OCI-LY7 (cell line): ENCODE measurements at regions not wholly inside any gene's neighbourhood (a gene's known extent, or its start where the extent isn't known, plus 50 kb on each side); places are given as distances from the start of the nearest gene placed in this dataset.
A peak's percentile ranks its signal among the peaks of the same experiment; 100 is the strongest.
"Not testable (repeated sequence)": the region's sequence is repeated elsewhere in the genome, so short reads cannot be mapped to it uniquely, and the experiment has no call there.

Source experiments
- BruUV-seq: library from RNA; stranded (reverse); fragments of 400-500 nt; replicated peaks from 2 replicates; lab custom pipeline; 2021; lab: Mats Ljungman, UMichigan
- CTCF ChIA-PET: fragments of 300-600 bp; sonication (Branson Sonifier 250); formaldehyde crosslinking; loops from one replicate; lab custom pipeline; 2022; ENCODE audit warnings: antibody characterized with exemption; ENCODE audit not compliant: unreplicated experiment; lab: Charles Lee
- POLR2A ChIA-PET: fragments of 300-600 bp; sonication (Branson Sonifier 250); formaldehyde crosslinking; loops from one replicate; lab custom pipeline; 2022; ENCODE audit warnings: antibody characterized with exemption; lab: Charles Lee
- DNase-seq: peaks from one replicate; pipeline ENCODE4 v3.0.0-alpha.2; 2015; ENCODE audit warnings: low spot score
- H2AFZ ChIP-seq: fragments of 200-600 bp; sonication (generic), shearing (Covaris generic); 2 replicates; pipeline ENCODE4 v1.6.1; 2014; ENCODE audit warnings: mild to moderate bottlenecking, antibody characterized with exemption, low read length, moderate library complexity
- H3K27ac ChIP-seq: fragments of 200-600 bp; sonication (generic); 2 replicates; pipeline ENCODE4 v1.5.1; 2014; ENCODE audit warnings: mixed run types, low read depth, mild to moderate bottlenecking, moderate library complexity, low read length, inconsistent platforms; ENCODE audit not compliant: poor library complexity, severe bottlenecking
- H3K36me3 ChIP-seq: fragments of 200-600 bp; sonication (generic); 2 replicates; pipeline ENCODE4 v1.6.1; 2014; ENCODE audit warnings: mild to moderate bottlenecking, antibody characterized with exemption, low read length, moderate library complexity, mixed read lengths; ENCODE audit not compliant: insufficient read depth
- H3K4me1 ChIP-seq: fragments of 200-600 bp; sonication (generic); 2 replicates; pipeline ENCODE4 v1.5.1; 2014; ENCODE audit warnings: mild to moderate bottlenecking, low read length; ENCODE audit not compliant: insufficient read depth, poor library complexity, severe bottlenecking
- H3K4me2 ChIP-seq: fragments of 200-600 bp; sonication (generic); 2 replicates; pipeline ENCODE4 v1.6.1; 2014; ENCODE audit warnings: mild to moderate bottlenecking, low read length
- H3K4me3 ChIP-seq: fragments of 200-600 bp; sonication (generic); 2 replicates; pipeline ENCODE4 v1.5.1; 2014; ENCODE audit warnings: mild to moderate bottlenecking, low read depth, low read length; ENCODE audit not compliant: poor library complexity, severe bottlenecking
- H3K79me2 ChIP-seq: fragments of 200-600 bp; sonication (generic); 2 replicates; pipeline ENCODE4 v1.6.1; 2016; ENCODE audit warnings: low read depth, mild to moderate bottlenecking, low read length, moderate library complexity, mixed read lengths; ENCODE audit not compliant: insufficient read depth
- H3K9me2 ChIP-seq: fragments of 200-600 bp; sonication (generic); 2 replicates; pipeline ENCODE4 v1.6.1; 2016; ENCODE audit warnings: mild to moderate bottlenecking, low read length, mixed read lengths; ENCODE audit not compliant: insufficient read depth
- H3K9me3 ChIP-seq: fragments of 200-600 bp; sonication (generic); 2 replicates; pipeline ENCODE4 v1.6.1; 2014; ENCODE audit warnings: mild to moderate bottlenecking, mixed run types, low read length, mixed read lengths
- H4K20me1 ChIP-seq: fragments of 200-600 bp; sonication (generic); 2 replicates; pipeline ENCODE4 v1.6.1; 2014; ENCODE audit warnings: mild to moderate bottlenecking, antibody characterized with exemption, low read length, moderate library complexity, mixed read lengths; ENCODE audit not compliant: insufficient read depth
- CTCF ChIP-seq: fragments of 200-600 bp; sonication (generic); conservative IDR thresholded peaks from 2 replicates; pipeline ENCODE4 v1.5.1; 2014; ENCODE audit warnings: mild to moderate bottlenecking, antibody characterized with exemption, low read length, moderate library complexity, mixed read lengths
- EZH2phosphoT487 ChIP-seq: fragments of 200-600 bp; sonication (generic); IDR thresholded peaks from 2 replicates; pipeline ENCODE4 v1.6.1; 2018; ENCODE audit warnings: low read depth, borderline replicate concordance, mild to moderate bottlenecking, mixed run types, antibody characterized with exemption, low read length, moderate library complexity, mixed read lengths
- intact Hi-C: fragments of 100-400 bp; cut with micrococcal nuclease; formaldehyde crosslinking; loops from one replicate; pipeline ENCODE4 v1.10.0; 2022; ENCODE audit not compliant: unreplicated experiment

DNA sequence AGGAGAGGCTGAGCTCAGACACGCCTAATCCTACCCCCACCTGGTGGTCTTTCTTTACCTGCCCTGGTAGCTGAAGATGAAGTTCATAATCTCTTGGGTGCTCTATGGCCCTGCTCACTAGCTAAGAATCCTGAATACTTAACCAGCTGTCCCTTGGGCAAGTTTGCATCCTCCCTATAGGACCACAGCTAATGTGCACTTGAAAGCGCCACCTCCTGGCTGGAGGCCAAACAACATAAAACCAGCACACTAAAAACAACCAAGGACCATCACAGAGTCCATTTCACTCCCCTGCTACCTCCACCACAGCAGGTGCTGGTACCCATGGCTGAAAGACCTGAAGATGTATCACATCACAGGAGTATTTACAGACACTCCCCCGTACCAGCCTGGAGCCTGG is 155.5 kb upstream of the SLC24A3 start:
- Histone ChIP-seq H3K27ac (no peak overlapping the region), H3K4me1 (no peaks in the 10 kb centered on the region), H3K4me2 (no peak overlapping the region), H3K4me3 (no peak overlapping the region), H3K9me3 (no peaks in the 10 kb centered on the region), H3K9me2 (no peaks in the 10 kb centered on the region), H3K36me3 (no peaks in the 10 kb centered on the region), H4K20me1 (no peaks in the 10 kb centered on the region), H3K79me2 (no peaks in the 10 kb centered on the region), H2AFZ (no peak overlapping the region)
- ChIA-PET POLR2A (interaction anchor here (0.6 to 2.0 kb wide), 5 partner anchors 11 to 640 kb away, joined by 3 to 7 read pairs (median 3); no protein-coding TSS in a partner anchor), CTCF (no interaction called here)
- peak; percentile 72 for TF ChIP-seq CTCF
- TF ChIP-seq EZH2phosphoT487, result no peak
- BruUV-seq, result no TSS peak
- intact Hi-C loops, result no loop called here
- peak; percentile 7 for DNase-seq

DNA sequence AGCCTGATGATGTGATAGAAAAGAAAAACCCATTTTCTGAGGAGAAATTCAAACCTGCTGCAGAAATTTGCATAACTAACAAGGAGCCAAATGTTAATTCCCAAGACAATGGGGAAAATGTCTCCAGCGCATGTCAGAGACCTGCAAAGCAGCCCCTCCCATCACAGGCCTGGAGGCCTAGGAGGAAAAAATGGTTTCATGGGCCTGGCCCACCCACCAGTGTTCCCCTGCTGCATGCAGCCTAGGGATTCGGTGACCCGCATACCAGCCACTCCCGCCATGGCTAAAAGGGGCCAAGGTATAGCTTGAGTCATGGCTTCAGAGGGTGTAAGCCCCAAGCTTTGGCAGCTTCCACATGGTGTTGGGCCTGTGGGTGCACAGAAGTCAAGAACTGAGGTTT is 147.7 kb upstream of the SLC24A3 start:
- H3K9me2 ChIP-seq, H3K4me2 ChIP-seq, intact Hi-C loops, H3K4me3 ChIP-seq, H3K9me3 ChIP-seq, CTCF ChIA-PET, H3K27ac ChIP-seq, H3K4me1 ChIP-seq, H4K20me1 ChIP-seq, H3K36me3 ChIP-seq, H2AFZ ChIP-seq, POLR2A ChIA-PET, H3K79me2 ChIP-seq, DNase-seq, BruUV-seq: not testable (repeated sequence)

GRCh38 chr20:19067986-19068385 is 144.5 kb upstream of the SLC24A3 start:
- H3K4me2 ChIP-seq, result no peak overlapping the region
- H3K36me3 ChIP-seq, result no peaks in the 10 kb centered on the region
- H3K9me3 ChIP-seq, result no peaks in the 10 kb centered on the region
- no peak overlapping the region for H2AFZ ChIP-seq
- POLR2A ChIA-PET, result interaction anchor here (0.8 to 1.7 kb wide), 5 partner anchors 10 to 54 kb away, joined by 3 to 7 read pairs (median 4); no protein-coding TSS in a partner anchor
- peaks cover 27% of the 10 kb centered on the region for H3K4me1 ChIP-seq
- no peak for DNase-seq
- no peaks in the 10 kb centered on the region for H3K9me2 ChIP-seq
- H3K27ac ChIP-seq, result no peak overlapping the region
- TF ChIP-seq CTCF (no peak), EZH2phosphoT487 (no peak)
- H3K4me3 ChIP-seq, result no peak overlapping the region
- CTCF ChIA-PET, result no interaction called here
- H3K79me2 ChIP-seq, result no peaks in the 10 kb centered on the region
- intact Hi-C loops, result no loop called here
- no TSS peak for BruUV-seq
- H4K20me1 ChIP-seq, result no peaks in the 10 kb centered on the region
